MM.1S (cell line): ENCODE measurements at regions not wholly inside any gene's neighbourhood (a gene's known extent, or its start where the extent isn't known, plus 50 kb on each side); places are given as distances from the start of the nearest gene placed in this dataset.

ENCODE experiments used
- DNase-seq: peaks from one replicate; pipeline ENCODE4 v3.0.0-alpha.2; 2015
- H2AFZ ChIP-seq: fragments of 300-600 bp; sonication (generic); 2 replicates; pipeline ENCODE4 v1.6.0; 2016; ENCODE audit warnings: antibody characterized with exemption, low read length
- H3F3A ChIP-seq: fragments of 300-600 bp; sonication (generic); 2 replicates; pipeline ENCODE4 v1.6.1; 2016; ENCODE audit warnings: mild to moderate bottlenecking, antibody characterized with exemption, low read length, moderate library complexity, mixed read lengths; ENCODE audit not compliant: insufficient read depth
- H3K27ac ChIP-seq: fragments of 300-600 bp; sonication (generic); 2 replicates; pipeline ENCODE4 v1.5.1; 2016; ENCODE audit warnings: mild to moderate bottlenecking, low read length
- H3K27me3 ChIP-seq: fragments of 300-600 bp; sonication (generic); replicated peaks from 2 replicates; pipeline ENCODE4 v1.6.0; 2016; ENCODE audit warnings: low read length; ENCODE audit not compliant: insufficient read depth
- H3K36me3 ChIP-seq: fragments of 300-600 bp; sonication (generic); replicated peaks from 2 replicates; pipeline ENCODE4 v1.6.1; 2016; ENCODE audit warnings: mild to moderate bottlenecking, low read length, mixed read lengths; ENCODE audit not compliant: insufficient read depth
- H3K4me1 ChIP-seq: fragments of 300-600 bp; sonication (generic); 2 replicates; pipeline ENCODE4 v1.6.1; 2016; ENCODE audit warnings: low read length, mixed read lengths
- H3K4me2 ChIP-seq: fragments of 300-600 bp; sonication (generic); 2 replicates; pipeline ENCODE4 v1.6.0; 2016; ENCODE audit warnings: low read depth, low read length
- H3K4me3 ChIP-seq: fragments of 300-600 bp; sonication (generic); 2 replicates; pipeline ENCODE4 v1.5.1; 2016; ENCODE audit warnings: low read length, mixed read lengths
- H3K79me2 ChIP-seq: fragments of 300-600 bp; sonication (generic); 2 replicates; pipeline ENCODE4 v1.6.1; 2016; ENCODE audit warnings: mixed run types, low read length, mixed read lengths
- H3K9ac ChIP-seq: fragments of 300-600 bp; sonication (generic); 2 replicates; pipeline ENCODE4 v1.6.1; 2016; ENCODE audit warnings: low read length, mixed read lengths
- H3K9me2 ChIP-seq: fragments of 300-600 bp; sonication (generic); replicated peaks from 2 replicates; pipeline ENCODE4 v1.6.1; 2016; ENCODE audit warnings: mild to moderate bottlenecking, low read length, mixed read lengths; ENCODE audit not compliant: insufficient read depth
- H3K9me3 ChIP-seq: fragments of 300-600 bp; sonication (generic); replicated peaks from 2 replicates; pipeline ENCODE4 v1.6.1; 2016; ENCODE audit warnings: mild to moderate bottlenecking, low read length, mixed read lengths; ENCODE audit not compliant: insufficient read depth
- H4K20me1 ChIP-seq: fragments of 300-600 bp; sonication (generic); 2 replicates; pipeline ENCODE4 v1.6.1; 2016; ENCODE audit warnings: mild to moderate bottlenecking, low read length, moderate library complexity, mixed read lengths; ENCODE audit not compliant: insufficient read depth
- EZH2 ChIP-seq: fragments of 300-600 bp; sonication (generic); optimal IDR thresholded peaks from 2 replicates; pipeline ENCODE3; 2017; ENCODE audit warnings: low read depth, mild to moderate bottlenecking, antibody characterized with exemption, low read length, mixed read lengths
- EZH2phosphoT487 ChIP-seq: fragments of 300-600 bp; sonication (generic); IDR thresholded peaks from 2 replicates; pipeline ENCODE4 v1.6.1; 2018; ENCODE audit warnings: antibody characterized with exemption, low read length
- TF ChIP-seq, protein P1 (sequence below): fragments of 300-600 bp; sonication (generic); IDR thresholded peaks from 2 replicates; pipeline ENCODE4 v1.5.1; 2016; ENCODE audit warnings: antibody characterized with exemption, low read length, mixed read lengths

- H4K20me1 ChIP-seq = no peaks in the 10 kb centered on the region
- TF ChIP-seq EZH2 (no peak), EZH2phosphoT487 (no peak)
- TF ChIP-seq, protein P1, sequence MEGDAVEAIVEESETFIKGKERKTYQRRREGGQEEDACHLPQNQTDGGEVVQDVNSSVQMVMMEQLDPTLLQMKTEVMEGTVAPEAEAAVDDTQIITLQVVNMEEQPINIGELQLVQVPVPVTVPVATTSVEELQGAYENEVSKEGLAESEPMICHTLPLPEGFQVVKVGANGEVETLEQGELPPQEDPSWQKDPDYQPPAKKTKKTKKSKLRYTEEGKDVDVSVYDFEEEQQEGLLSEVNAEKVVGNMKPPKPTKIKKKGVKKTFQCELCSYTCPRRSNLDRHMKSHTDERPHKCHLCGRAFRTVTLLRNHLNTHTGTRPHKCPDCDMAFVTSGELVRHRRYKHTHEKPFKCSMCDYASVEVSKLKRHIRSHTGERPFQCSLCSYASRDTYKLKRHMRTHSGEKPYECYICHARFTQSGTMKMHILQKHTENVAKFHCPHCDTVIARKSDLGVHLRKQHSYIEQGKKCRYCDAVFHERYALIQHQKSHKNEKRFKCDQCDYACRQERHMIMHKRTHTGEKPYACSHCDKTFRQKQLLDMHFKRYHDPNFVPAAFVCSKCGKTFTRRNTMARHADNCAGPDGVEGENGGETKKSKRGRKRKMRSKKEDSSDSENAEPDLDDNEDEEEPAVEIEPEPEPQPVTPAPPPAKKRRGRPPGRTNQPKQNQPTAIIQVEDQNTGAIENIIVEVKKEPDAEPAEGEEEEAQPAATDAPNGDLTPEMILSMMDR = no peak
- H3K36me3 ChIP-seq = no peaks in the 10 kb centered on the region
- H3K9me2 ChIP-seq = no peaks in the 10 kb centered on the region
- no peak overlapping the region for H3K9ac ChIP-seq
- DNase-seq = no peak
- H2AFZ ChIP-seq = no peak overlapping the region
- H3K4me1 ChIP-seq = peaks cover 18% of the 10 kb centered on the region
- H3K79me2 ChIP-seq = no peaks in the 10 kb centered on the region
- no peak overlapping the region for H3K4me2 ChIP-seq
- no peak overlapping the region for H3K4me3 ChIP-seq
- no peaks in the 10 kb centered on the region for H3K9me3 ChIP-seq
- no peaks in the 10 kb centered on the region for H3K27me3 ChIP-seq
- no peaks in the 10 kb centered on the region for H3F3A ChIP-seq
- H3K27ac ChIP-seq = no peak overlapping the region
These were observed 399.7 kb downstream of the CDC14C start for GRCh38 chr7:49324040-49324439.

- no peak for DNase-seq
- no peaks in the 10 kb centered on the region for H3F3A ChIP-seq
- no peaks in the 10 kb centered on the region for H3K9me2 ChIP-seq
- H3K27ac ChIP-seq = no peak overlapping the region
- H3K9me3 ChIP-seq = no peaks in the 10 kb centered on the region
- no peaks in the 10 kb centered on the region for H3K27me3 ChIP-seq
- peaks cover 18% of the 10 kb centered on the region for H3K4me1 ChIP-seq
- no peak overlapping the region for H3K4me3 ChIP-seq
- no peaks in the 10 kb centered on the region for H4K20me1 ChIP-seq
- no peak overlapping the region for H2AFZ ChIP-seq
- H3K79me2 ChIP-seq = no peaks in the 10 kb centered on the region
- no peak overlapping the region for H3K9ac ChIP-seq
- 0 out of 2 replicates have a peak overlapping the region, but pooled peaks have one; percentile 5 for H3K4me2 ChIP-seq
- no peaks in the 10 kb centered on the region for H3K36me3 ChIP-seq
- no peak for TF ChIP-seq EZH2phosphoT487
- TF ChIP-seq EZH2 = no peak
- TF ChIP-seq, protein P1 = peak; percentile 11; the same call in 1 of the 2 replicates
These were observed 400.4 kb downstream of the CDC14C start for GRCh38 chr7:49324707-49325106.

GRCh38 chr7:49325571-49325970, 401.2 kb downstream of the CDC14C start:
- Histone ChIP-seq H3F3A (no peaks in the 10 kb centered on the region), H2AFZ (no peak overlapping the region), H3K9me2 (no peaks in the 10 kb centered on the region), H4K20me1 (no peaks in the 10 kb centered on the region), H3K9me3 (no peaks in the 10 kb centered on the region), H3K27ac (no peak overlapping the region), H3K79me2 (no peaks in the 10 kb centered on the region), H3K36me3 (no peaks in the 10 kb centered on the region), H3K9ac (no peak overlapping the region), H3K4me1 (peaks cover 18% of the 10 kb centered on the region), H3K4me3 (no peak overlapping the region), H3K4me2 (no peak overlapping the region), H3K27me3 (no peaks in the 10 kb centered on the region)
- no peak for DNase-seq
- TF ChIP-seq EZH2 = no peak
- TF ChIP-seq, protein P1 = no peak
- no peak for TF ChIP-seq EZH2phosphoT487
